ENCODE measurements at regions not wholly inside any gene's neighbourhood (a gene's known extent, or its start where the extent isn't known, plus 50 kb on each side); places are given as distances from the start of the nearest gene placed in this dataset.
A peak's percentile ranks its signal among the peaks of the same experiment; 100 is the strongest.

DNA sequence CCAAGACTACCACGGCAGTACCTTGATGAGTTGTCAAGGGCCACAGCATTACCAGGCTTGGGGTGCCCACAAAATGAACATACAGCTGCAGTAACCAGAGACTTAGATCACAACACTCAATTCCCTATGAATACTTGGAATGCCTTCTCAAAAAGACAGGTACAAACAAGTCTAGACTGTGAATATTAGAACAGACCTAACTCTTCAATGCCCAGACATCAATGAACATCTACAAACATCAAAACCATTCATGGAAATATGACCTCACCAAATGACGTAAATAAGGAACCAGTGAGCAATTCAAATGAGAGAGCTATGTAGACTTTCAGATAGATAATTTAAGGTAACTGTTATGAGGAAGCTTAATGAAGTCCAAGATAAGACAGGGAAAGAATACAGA is 185.1 kb upstream of the POU1F1 start:
- Histone ChIP-seq H3K4me1 (ENCODE audit: insufficient read depth, low read length) (no peaks in the 10 kb centered on the region), H3K9me3 (ENCODE audit: low read length) (peaks cover 3% of the 10 kb centered on the region; the same call in 1 of the 2 replicates), H2AFZ (ENCODE audit: low read length) (no peak overlapping the region), H3K36me3 (replicated peaks in 1 of 2; ENCODE audit: control insufficient read depth in 1 of 2, insufficient read depth in 2 of 2, low read length in 2 of 2) (no peaks in the 10 kb centered on the region), H3K27me3 (ENCODE audit: control insufficient read depth in 1 of 2, insufficient read depth in 2 of 2, low read length in 2 of 2) (no peaks in the 10 kb centered on the region), H3K4me3 (replicated peaks in 1 of 3; ENCODE audit: insufficient read depth in 1 of 3, low read depth in 2 of 3, low read length in 3 of 3) (no peak overlapping the region), H4K20me1 (ENCODE audit: insufficient read depth, low read length) (no peaks in the 10 kb centered on the region), H3K79me2 (ENCODE audit: insufficient read depth, low read length) (no peaks in the 10 kb centered on the region), H3K9ac (ENCODE audit: insufficient read depth, low read depth, low read length) (no peak overlapping the region), H3K4me2 (ENCODE audit: low read depth, low read length) (no peak overlapping the region), H3K27ac (ENCODE audit: extremely low read length, insufficient read depth, low read length) (no peak overlapping the region)
- BruUV-seq (replicated peaks), result no TSS peak
- in situ Hi-C loops (cut with HindIII; ENCODE audit: extremely low pct_ligation_motif_present, low pct_unique_long_range_greater_than_20kb) (no loop called here), intact Hi-C loops (cut with micrococcal nuclease; ENCODE audit: unreplicated experiment) (no loop called here)
- no peak for ATAC-seq
- CTCF ChIA-PET (ENCODE audit: low intra/inter-chr PET ratio, low total read pairs), result no interaction called here
- POLR2A ChIA-PET, result no interaction called here
- FAIRE-seq, result no peak
- WGBS (ENCODE audit: low lambda C conversion rate), result 0% methylated on average over 2 of the region's 2 CpGs
- TF ChIP-seq ONECUT2 (CRISPR knock-in tag; IDR thresholded peaks at IDR 0.05) (no peak), ATF7 (IDR thresholded peaks at IDR 0.05) (0 out of 2 replicates have a peak, but pooled peaks have one; percentile 29), ATF7 (CRISPR knock-in tag; IDR thresholded peaks at IDR 0.05) (no peak), CHCHD3 (CRISPR knock-in tag; IDR thresholded peaks at IDR 0.05) (no peak), NFYC (CRISPR knock-in tag; IDR thresholded peaks at IDR 0.05) (no peak), KDM5A (IDR thresholded peaks at IDR 0.05; ENCODE audit: borderline replicate concordance, low read length) (no peak), ARID2 (CRISPR knock-in tag; IDR thresholded peaks at IDR 0.05; ENCODE audit: borderline replicate concordance) (no peak), GLI4 (CRISPR knock-in tag; IDR thresholded peaks at IDR 0.05; ENCODE audit: borderline replicate concordance) (no peak), CREB1 (IDR thresholded peaks at IDR 0.05) (peak; percentile 63), CREB1 (CRISPR knock-in tag; IDR thresholded peaks at IDR 0.05) (no peak)
- DNase-seq (ENCODE audit: low spot score), result no peak

DNA sequence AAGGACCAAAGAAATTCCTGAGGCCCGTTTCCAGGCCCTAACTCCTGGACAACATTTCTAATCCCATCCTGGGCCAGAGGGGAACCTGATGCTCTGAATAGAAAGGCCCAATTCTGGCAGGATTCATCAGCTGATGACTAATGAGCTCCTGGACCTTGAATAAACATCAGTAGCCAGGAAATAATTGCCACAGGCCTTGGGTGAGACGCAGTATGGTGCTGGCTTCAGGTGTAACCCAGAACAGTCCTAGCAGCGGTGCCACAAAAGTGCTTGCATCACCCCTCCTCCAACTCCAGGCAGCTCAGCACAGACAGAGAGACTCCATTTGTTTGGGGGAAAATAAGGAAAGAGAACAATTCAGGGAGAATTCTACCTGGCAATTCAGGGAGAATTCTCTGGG is 184.7 kb upstream of the POU1F1 start:
- ATAC-seq, result no peak
- no TSS peak for BruUV-seq (replicated peaks)
- CTCF ChIA-PET (ENCODE audit: low intra/inter-chr PET ratio, low total read pairs), result no interaction called here
- H2AFZ ChIP-seq (ENCODE audit: low read length), result no peak overlapping the region
- H3K9ac ChIP-seq (ENCODE audit: insufficient read depth, low read depth, low read length), result no peak overlapping the region
- H3K4me1 ChIP-seq (ENCODE audit: insufficient read depth, low read length), result no peaks in the 10 kb centered on the region
- in situ Hi-C loops (cut with HindIII; ENCODE audit: extremely low pct_ligation_motif_present, low pct_unique_long_range_greater_than_20kb) (no loop called here), intact Hi-C loops (cut with micrococcal nuclease; ENCODE audit: unreplicated experiment) (no loop called here)
- no peaks in the 10 kb centered on the region for H4K20me1 ChIP-seq (ENCODE audit: insufficient read depth, low read length)
- FAIRE-seq, result no peak
- POLR2A ChIA-PET, result no interaction called here
- 7% methylated on average over 3 of the region's 3 CpGs for WGBS (ENCODE audit: low lambda C conversion rate)
- H3K27ac ChIP-seq (ENCODE audit: extremely low read length, insufficient read depth, low read length), result no peak overlapping the region
- H3K9me3 ChIP-seq (ENCODE audit: low read length), result peaks cover 3% of the 10 kb centered on the region; the same call in 1 of the 2 replicates
- H3K4me2 ChIP-seq (ENCODE audit: low read depth, low read length), result no peak overlapping the region
- no peaks in the 10 kb centered on the region for H3K79me2 ChIP-seq (ENCODE audit: insufficient read depth, low read length)
- H3K4me3 ChIP-seq (replicated peaks in 1 of 3; ENCODE audit: insufficient read depth in 1 of 3, low read depth in 2 of 3, low read length in 3 of 3), result no peak overlapping the region
- H3K27me3 ChIP-seq (ENCODE audit: control insufficient read depth in 1 of 2, insufficient read depth in 2 of 2, low read length in 2 of 2), result no peaks in the 10 kb centered on the region
- no peaks in the 10 kb centered on the region for H3K36me3 ChIP-seq (replicated peaks in 1 of 2; ENCODE audit: control insufficient read depth in 1 of 2, insufficient read depth in 2 of 2, low read length in 2 of 2)
- no peak for DNase-seq (ENCODE audit: low spot score)
- TF ChIP-seq ZNF564 (CRISPR knock-in tag; IDR thresholded peaks at IDR 0.05), result no peak
- TF ChIP-seq, protein P1, sequence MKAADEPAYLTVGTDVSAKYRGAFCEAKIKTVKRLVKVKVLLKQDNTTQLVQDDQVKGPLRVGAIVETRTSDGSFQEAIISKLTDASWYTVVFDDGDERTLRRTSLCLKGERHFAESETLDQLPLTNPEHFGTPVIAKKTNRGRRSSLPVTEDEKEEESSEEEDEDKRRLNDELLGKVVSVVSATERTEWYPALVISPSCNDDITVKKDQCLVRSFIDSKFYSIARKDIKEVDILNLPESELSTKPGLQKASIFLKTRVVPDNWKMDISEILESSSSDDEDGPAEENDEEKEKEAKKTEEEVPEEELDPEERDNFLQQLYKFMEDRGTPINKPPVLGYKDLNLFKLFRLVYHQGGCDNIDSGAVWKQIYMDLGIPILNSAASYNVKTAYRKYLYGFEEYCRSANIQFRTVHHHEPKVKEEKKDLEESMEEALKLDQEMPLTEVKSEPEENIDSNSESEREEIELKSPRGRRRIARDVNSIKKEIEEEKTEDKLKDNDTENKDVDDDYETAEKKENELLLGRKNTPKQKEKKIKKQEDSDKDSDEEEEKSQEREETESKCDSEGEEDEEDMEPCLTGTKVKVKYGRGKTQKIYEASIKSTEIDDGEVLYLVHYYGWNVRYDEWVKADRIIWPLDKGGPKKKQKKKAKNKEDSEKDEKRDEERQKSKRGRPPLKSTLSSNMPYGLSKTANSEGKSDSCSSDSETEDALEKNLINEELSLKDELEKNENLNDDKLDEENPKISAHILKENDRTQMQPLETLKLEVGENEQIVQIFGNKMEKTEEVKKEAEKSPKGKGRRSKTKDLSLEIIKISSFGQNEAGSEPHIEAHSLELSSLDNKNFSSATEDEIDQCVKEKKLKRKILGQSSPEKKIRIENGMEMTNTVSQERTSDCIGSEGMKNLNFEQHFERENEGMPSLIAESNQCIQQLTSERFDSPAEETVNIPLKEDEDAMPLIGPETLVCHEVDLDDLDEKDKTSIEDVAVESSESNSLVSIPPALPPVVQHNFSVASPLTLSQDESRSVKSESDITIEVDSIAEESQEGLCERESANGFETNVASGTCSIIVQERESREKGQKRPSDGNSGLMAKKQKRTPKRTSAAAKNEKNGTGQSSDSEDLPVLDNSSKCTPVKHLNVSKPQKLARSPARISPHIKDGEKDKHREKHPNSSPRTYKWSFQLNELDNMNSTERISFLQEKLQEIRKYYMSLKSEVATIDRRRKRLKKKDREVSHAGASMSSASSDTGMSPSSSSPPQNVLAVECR (CRISPR knock-in tag; IDR thresholded peaks at IDR 0.05; ENCODE audit: borderline replicate concordance), result no peak
- TF ChIP-seq ZFP90 (CRISPR knock-in tag; IDR thresholded peaks at IDR 0.05; ENCODE audit: borderline replicate concordance), result no peak
- no peak for TF ChIP-seq ZFYVE20 (CRISPR knock-in tag; IDR thresholded peaks at IDR 0.05; ENCODE audit: borderline replicate concordance, low read depth)
- no peak for TF ChIP-seq TBX3 (IDR thresholded peaks at IDR 0.05; ENCODE audit: borderline replicate concordance)

Measured in HepG2 (cell line).